SW480 (cell line): ENCODE measurements at regions not wholly inside any gene's neighbourhood (a gene's known extent, or its start where the extent isn't known, plus 50 kb on each side); places are given as distances from the start of the nearest gene placed in this dataset.
"Not testable (repeated sequence)": the region's sequence is repeated elsewhere in the genome, so short reads cannot be mapped to it uniquely, and the experiment has no call there.

Source experiments
- DNase-seq: peaks from one replicate; pipeline ENCODE4 v3.0.0-alpha.2; 2016; ENCODE audit warnings: low spot score

- DNase-seq = no peak
Observed at GRCh38 chr5:67814569-67815311, 400.8 kb upstream of the PIK3R1 start.

DNA sequence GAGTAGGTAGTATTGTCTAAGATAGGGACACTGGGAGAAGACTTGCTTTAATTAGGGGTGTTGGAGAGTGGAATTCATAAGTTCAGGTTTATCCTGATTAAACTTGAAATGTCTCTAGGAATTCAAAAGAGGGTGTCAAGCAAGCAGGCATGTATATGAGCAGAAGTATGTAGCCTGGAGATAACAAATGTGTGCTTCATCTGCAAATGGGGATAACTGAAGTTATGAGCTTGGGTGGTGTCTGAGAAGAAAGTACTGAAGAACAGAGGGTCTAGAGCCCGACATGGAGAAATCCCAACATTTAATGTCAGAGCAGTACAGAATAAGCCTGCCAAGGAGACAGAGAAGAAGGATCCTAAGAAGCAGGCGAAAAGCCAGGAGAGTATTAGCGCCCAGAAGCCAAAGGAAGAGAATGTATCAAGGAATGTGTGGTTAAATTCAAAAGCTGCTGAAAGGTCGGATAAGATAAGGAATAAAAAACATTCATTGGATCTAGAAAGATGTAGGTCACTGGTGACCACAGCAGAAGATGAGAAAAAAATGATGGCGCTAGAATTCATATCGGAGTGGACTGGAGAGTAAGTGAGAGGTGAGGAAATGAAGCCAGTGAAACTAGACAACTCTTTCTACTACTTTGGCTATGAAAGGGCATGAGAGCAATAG lies 401.5 kb upstream of the PIK3R1 start:
- DNase-seq = no peak

DNA sequence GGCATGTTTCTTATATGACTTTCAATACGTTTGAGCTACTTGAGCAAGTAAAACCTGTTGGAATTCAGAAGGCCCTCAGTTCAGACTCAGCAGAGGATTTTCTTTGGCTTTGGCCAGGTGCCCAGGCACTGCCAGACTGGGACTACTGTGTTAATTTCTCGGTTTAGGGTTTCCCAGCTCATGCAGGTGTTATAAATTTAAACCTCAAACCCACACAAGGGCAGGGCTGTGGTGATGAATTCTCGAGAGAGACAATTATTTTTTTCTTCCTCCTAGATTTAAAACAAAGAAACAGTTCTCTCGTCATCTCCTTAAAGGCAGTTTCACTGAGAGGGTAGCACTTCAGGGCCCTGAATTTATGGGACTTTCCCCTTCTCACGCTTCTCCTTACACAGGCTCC lies 406.0 kb upstream of the PIK3R1 start:
- DNase-seq = peak; percentile 5

DNA sequence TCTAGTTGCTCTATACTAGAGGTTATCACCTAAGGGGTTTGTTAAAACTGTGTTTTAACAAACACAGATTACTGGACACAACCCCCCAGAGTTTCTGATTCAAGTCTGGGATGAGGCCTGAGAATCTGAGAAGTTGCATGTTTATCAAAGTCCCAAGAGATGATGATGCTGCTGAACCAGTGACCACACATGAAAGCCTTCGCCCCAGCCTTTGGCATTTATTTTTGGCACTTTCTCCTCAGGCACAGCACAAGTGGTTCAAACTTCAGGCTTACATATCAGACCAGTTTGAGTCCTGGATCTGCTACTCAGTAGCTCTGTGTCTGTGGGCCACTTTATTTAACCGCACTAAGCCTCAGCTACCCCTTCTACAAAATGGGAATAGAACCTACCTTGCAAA lies 407.2 kb upstream of the PIK3R1 start:
- no peak for DNase-seq

DNA sequence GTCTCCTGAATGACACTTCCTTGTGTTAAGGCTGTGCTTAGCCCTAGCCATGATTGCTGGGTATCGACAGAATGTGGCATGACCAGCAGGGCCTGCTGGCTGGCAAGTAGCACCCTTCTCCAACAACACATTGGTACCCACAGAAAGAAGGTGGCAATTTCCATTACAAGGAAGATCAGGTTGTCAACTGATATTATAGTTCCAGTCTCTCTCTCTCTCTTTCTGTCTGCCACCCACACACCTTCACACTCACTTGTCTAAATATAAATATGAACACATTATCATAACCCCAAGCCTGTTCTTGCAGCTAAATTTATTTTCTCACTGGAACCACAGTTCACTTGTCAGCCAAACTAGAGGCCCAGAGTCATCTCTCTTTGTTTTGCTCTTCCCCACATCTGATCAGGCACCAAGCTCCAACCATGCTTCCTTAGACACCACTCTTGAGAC lies 408.1 kb upstream of the PIK3R1 start:
- no peak for DNase-seq

DNA sequence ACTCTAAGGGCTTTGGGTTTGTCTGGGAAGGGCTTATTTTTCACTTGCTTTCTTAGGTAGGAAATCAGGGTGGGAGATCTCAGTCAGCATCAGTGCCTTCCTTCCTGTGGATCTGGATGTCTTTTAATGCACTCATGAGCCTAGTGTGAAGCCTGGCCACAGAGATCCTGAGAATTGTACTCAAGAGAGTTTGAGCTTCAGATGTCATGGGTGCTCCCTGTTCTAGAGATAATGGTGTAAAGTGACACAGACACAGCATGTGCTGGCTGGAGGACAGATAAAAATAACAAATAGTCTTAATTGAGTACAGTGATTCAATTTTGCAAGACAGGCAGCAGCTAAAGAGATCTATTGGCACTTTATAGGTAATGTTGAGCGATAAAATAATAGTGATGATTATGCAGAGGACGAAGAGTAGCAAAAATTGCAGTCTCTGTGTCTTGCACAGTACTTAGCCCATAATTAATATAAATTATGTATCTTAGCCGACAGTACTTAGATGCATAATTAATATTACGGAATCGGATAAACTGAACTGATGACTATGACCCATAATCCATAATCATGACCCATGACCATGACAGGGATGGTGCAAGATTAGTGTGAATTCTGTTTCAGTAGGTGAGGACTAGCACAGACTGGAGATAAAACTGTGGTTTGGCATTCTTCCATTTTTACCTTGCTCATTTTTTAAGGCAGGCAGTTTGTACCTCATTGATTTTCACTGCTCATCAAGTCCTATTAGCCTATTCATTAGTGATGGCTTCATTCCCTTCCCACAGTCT lies 408.7 kb upstream of the PIK3R1 start:
- DNase-seq = no peak

DNA sequence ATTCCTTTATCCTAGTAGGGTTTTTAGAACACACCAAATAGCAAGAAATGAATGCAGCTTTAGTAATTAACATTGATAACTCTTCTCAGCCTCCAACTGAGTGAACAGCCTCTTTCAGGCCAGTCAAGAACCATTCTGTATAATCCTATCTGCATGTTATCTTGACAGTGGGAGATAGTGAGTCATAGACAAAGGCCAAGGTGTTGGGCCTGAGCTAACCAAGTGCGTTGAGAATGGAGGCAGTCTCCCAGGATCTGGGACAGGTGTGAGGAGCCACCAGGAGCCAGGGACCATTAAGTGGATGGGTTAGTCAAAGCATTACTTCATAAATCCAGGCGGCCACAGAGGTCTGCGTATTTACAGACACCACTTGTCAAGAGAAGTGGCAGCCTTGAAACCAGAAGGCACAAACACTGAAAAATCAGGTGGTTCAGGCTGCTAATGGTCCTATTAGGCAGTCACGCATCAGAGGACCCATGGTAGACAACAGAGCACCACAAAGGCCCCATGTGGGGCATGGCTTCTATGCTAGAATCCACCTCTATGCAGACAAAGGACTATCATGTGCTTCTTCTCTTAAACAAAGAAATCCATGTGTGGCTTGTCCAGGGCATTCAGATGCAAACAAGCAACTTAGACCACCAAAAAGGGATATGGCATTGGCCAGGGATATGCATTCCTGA lies 409.7 kb upstream of the PIK3R1 start:
- no peak for DNase-seq

- no peak for DNase-seq
Observed at GRCh38 chr5:67802766-67803165, 412.8 kb upstream of the PIK3R1 start.

DNA sequence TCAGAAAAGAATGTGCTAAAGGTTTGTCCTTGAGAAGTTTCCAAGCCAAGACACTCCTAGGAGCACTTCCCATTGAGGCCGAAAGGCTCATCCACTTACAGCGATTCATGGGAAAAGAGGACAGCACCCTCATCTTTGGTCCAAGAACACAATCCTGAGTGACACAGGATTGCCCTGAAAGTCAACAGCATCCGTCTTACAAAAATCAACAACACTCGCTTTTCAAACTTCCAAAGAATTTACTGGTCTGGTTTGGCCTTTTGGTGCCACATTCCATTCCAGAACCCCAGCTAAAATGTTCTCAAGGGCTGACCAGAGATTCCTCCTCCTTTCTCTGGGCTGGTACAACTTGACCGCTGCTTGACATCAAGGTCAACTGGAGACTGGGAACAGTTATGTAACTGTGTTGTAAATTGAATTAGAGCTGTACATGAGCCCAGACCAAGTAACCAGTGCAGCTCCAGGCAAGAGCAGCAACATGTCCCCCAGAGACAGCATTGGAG lies 415.8 kb upstream of the PIK3R1 start:
- no peak for DNase-seq

DNA sequence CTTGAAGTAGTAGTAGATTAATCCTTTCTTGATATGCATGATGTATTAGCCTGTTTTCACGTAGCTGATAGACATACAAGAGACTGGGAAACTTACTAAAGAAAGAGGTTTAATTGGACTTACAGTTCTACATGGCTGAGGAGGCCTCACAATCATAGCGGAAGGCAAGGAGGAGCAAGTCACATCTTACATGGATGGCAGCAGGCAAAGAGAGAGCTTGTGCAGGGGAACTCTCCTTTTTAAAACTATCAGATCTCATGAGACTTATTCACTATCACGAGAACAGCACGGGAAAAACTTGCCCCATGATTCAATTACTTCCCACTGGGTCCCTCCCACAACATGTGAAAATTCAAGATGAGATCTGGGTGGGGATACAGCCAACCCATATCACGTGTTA lies 417.1 kb upstream of the PIK3R1 start:
- not testable (repeated sequence) for DNase-seq

DNA sequence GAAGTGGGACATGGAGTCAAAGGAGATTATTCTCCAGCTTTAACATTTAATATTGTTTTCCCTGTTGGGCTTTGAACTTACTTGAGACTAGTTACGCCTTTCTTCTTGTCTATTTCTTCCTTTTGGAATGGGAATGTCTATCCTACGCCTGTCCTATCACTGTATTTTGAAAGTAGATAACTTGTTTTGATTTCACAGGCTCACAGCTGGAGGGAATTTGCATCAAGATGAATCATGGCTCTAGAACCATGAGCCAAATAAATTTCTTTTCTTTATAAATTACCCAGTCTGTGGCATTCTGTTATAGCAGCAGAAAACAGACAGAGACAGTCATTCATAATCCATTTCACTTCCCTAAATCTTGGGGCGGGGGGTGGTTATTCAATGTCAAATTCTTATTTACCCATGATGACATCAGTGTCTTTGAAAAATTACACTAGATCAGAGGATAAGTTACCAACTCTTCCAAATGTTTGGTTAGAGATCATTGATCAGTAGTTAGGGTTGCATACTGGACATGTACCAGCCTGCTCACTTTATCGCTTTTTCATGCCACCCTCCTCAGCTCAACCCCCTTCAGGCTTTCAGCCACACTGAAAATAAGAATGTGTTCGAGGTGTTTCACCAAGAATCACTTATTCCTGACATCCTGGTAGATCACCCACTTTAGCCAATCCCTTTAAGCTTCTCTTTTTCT lies 419.6 kb upstream of the PIK3R1 start:
- DNase-seq = no peak

- DNase-seq = no peak
Observed at GRCh38 chr5:67793966-67794365, 421.6 kb upstream of the PIK3R1 start.

DNA sequence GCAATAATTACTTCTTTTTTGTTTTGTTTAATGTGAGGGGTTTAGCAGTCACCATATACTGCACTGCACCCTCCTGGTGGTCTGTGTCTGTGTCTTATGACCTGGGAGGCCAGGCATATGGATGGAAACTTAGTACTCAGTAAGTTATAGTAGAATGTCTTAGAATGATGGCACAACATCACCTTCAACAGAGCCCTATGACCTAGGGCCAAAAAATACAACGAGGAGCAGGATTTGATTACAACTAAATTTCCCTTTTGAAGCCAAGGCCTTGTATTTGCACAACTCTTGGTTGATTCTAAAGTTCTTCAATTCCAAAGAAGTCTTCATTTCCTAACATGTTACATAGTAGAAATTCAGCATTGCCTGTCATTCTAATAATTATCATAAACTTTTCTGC lies 422.1 kb upstream of the PIK3R1 start:
- DNase-seq = no peak

DNA sequence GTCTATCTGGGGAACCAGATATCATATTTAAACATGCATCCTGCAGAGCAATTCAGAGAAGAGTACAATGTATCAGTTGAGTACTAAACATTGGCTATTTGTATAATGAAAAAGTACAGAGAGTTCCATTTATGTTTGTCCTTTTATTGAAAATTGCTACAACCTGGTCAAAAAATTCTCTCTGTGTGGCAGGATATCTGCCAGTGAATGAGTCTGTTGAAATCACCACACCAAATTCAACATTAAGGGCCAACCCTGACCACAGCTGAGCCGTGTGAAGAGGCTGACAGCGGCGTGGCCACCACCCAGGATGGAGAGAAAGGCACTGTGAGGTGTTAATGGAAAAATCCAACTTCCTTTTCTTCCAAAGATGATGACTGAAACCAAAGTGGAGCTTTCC lies 422.7 kb upstream of the PIK3R1 start:
- no peak for DNase-seq

GRCh38 chr5:67790390-67790789 lies 425.2 kb upstream of the PIK3R1 start:
- DNase-seq = no peak

- DNase-seq = not testable (repeated sequence)
Observed at GRCh38 chr5:67779893-67780623, 435.5 kb upstream of the PIK3R1 start.

DNA sequence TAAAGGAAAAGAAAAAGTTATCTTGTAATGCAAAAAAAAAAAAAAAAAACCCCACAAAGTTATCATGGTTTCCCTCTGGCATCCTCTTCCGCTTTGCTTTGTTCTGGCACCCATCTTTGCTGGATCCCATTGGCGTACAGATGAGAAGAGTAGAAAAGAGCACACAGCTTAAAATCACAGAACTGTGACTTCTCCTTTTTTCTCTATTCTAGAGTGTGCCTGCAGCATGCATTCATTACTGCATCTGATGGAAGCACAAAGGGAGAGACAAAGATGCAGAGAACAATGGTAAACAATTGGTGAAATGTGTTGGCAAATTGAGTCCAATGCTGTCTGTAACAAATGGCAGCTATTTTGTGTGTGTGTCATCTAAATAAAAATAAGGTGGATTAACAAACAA lies 440.8 kb upstream of the PIK3R1 start:
- no peak for DNase-seq

- peak; percentile 50 for DNase-seq
Observed at GRCh38 chr5:67774267-67774552, 441.3 kb upstream of the PIK3R1 start.

DNA sequence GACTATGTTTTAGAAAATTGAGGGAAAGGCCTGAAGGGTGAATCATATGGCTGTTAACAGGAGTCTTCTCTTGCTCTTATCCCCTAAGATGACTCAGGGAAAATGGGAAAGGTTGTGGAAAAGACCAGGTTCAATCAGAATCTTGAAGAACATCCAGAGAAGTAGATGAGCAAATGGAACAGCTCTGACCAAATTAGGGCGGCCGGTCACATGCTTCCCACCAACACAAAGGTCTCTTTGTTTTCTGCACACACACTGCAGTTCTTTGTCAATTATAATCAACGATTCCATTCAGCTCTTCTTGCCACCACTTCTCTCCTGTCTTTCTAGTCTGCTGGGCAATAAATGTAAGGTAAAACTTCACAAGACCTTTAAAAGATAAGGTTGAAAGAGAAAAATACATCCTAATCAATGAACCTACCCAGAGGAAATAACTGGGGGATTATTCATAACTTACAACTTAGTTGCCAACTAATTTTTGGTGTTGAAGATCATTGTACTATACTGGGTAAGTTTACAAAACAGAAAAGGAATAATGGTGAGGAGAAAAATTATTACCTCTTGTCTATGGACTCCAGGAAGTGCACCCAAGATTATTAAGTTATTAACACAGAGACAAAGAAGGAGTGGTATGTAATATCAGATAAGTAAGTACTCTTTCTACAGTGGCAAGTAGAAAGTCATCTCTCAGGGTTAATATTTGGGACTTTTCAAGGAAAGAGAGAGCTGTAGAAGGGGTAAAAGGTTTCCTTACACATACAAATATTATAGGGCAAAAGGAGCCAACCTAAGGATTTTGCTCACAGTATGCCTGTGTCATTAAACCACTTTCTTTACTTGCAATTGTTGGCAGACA lies 441.9 kb upstream of the PIK3R1 start:
- DNase-seq = peak; percentile 85

DNA sequence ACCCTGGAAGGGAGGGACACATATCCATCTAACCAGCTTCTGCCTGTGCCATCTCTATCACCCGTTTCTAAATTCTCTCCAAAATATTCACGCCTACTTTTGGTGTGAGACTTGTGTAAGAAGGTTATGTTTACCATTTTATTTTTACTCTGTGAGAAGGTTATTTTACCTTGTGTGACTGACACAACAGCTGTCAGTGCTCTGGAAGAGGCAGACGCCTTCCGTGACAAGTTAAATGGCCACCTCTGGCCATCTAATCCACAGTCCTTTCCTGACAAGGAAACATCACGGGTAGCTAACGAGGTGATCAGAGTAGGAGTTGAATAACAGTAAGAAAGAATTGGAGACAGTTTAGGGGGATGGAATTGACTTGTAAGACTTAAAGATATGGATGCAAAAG lies 443.8 kb upstream of the PIK3R1 start:
- no peak for DNase-seq
